B cell (primary cell): ENCODE measurements at regions not wholly inside any gene's neighbourhood (a gene's known extent, or its start where the extent isn't known, plus 50 kb on each side); places are given as distances from the start of the nearest gene placed in this dataset.
"Not testable (repeated sequence)": the region's sequence is repeated elsewhere in the genome, so short reads cannot be mapped to it uniquely, and the experiment has no call there.

Experiments used
- ATAC-seq: fragments of 200-7000 bp; cut with Tn5 transposase; one replicate; pipeline ENCODE4 v1.10.0; 2021; ENCODE audit warnings: low read depth, mild to moderate bottlenecking, moderate number of reproducible peaks, moderate library complexity
- CTCF ChIA-PET: fragments of 350-600 bp; sonication (Branson Sonifier 250); formaldehyde crosslinking; loops from one replicate; lab custom pipeline; 2021; ENCODE audit warnings: antibody characterized with exemption, inconsistent platforms; lab: Charles Lee
- POLR2A ChIA-PET: fragments of 350-600 bp; sonication (Branson Sonifier 250); formaldehyde crosslinking; loops from one replicate; lab custom pipeline; 2021; ENCODE audit warnings: antibody characterized with exemption; lab: Charles Lee
- DNase-seq: peaks from one replicate; pipeline ENCODE4 v3.0.0; 2013
- H2AFZ ChIP-seq: 2 replicates; pipeline ENCODE4 v1.6.1; 2012; ENCODE audit warnings: mild to moderate bottlenecking, low read depth, low read length; ENCODE audit not compliant: insufficient read depth, poor library complexity, severe bottlenecking
- H3K27ac ChIP-seq, 2 donors: 1 replicate in 1 of 2; 2 replicates in 1 of 2; pipeline ENCODE4 v1.5.1; 2012 to 2013; ENCODE audit warnings: low read length in 2 of 2, mild to moderate bottlenecking in 2 of 2, moderate library complexity in 1 of 2
- H3K27me3 ChIP-seq, 4 experiments: fragments of 200-600 bp in 1 of 4; sonication (generic) in 1 of 4; replicated peaks in 1 of 4; 1 replicate in 2 of 4; 2 replicates in 2 of 4; pipeline versions ENCODE4 v1.6.1 to v1.7.0; 2013 to 2016; ENCODE audit warnings: low read length in 3 of 4, mild to moderate bottlenecking in 2 of 4, mixed read lengths in 1 of 4, moderate library complexity in 1 of 4; ENCODE audit not compliant: insufficient read depth in 4 of 4, control insufficient read depth in 3 of 4; ENCODE audit errors: control extremely low read depth in 1 of 4
- H3K36me3 ChIP-seq, 2 experiments: replicated peaks in 1 of 2; 1 replicate in 1 of 2; 2 replicates in 1 of 2; pipeline versions ENCODE4 v1.6.1 to v1.7.1; 2013; ENCODE audit warnings: low read length in 1 of 2; ENCODE audit not compliant: insufficient read depth in 2 of 2, control insufficient read depth in 1 of 2; ENCODE audit errors: control extremely low read depth in 1 of 2, extremely low read depth in 1 of 2
- H3K4me1 ChIP-seq, 2 donors: fragments of 200-600 bp in 1 of 2; sonication (generic) in 1 of 2; 1 replicate in 1 of 2; 2 replicates in 1 of 2; pipeline versions ENCODE4 v1.5.1 to v1.6.1; 2013 to 2017; ENCODE audit warnings: low read length in 2 of 2; ENCODE audit not compliant: control insufficient read depth in 2 of 2, insufficient read depth in 2 of 2
- H3K4me2 ChIP-seq: replicated peaks from 2 replicates; pipeline ENCODE3; 2012; ENCODE audit warnings: mild to moderate bottlenecking, low read depth, low read length; ENCODE audit not compliant: poor library complexity, severe bottlenecking
- H3K4me3 ChIP-seq, 5 experiments: fragments of 200-600 bp in 1 of 5; sonication (generic) in 1 of 5; 1 replicate in 3 of 5; 2 replicates in 2 of 5; pipeline versions ENCODE4 v1.5.1 to v1.7.0; 2011 to 2016; ENCODE audit warnings: low read length in 4 of 5, mild to moderate bottlenecking in 4 of 5, low read depth in 2 of 5, control low read depth in 1 of 5, moderate library complexity in 1 of 5; ENCODE audit not compliant: insufficient read depth in 1 of 5; ENCODE audit errors: control extremely low read depth in 1 of 5, extremely low read depth in 1 of 5
- H3K79me2 ChIP-seq: fragments of 200-600 bp; sonication (generic); one replicate; pipeline ENCODE4 v1.6.0; 2016; ENCODE audit warnings: low read length; ENCODE audit not compliant: control insufficient read depth, insufficient read depth
- H3K9ac ChIP-seq: fragments of 200-600 bp; sonication (generic); 2 replicates; pipeline ENCODE4 v1.6.1; 2017; ENCODE audit warnings: mild to moderate bottlenecking, low read length, moderate library complexity
- H3K9me3 ChIP-seq, 3 donors: one replicate each; pipeline versions ENCODE4 v1.6.1 to v1.7.1; 2013; ENCODE audit warnings: low read length in 2 of 3; ENCODE audit not compliant: control insufficient read depth in 2 of 3, insufficient read depth in 1 of 3; ENCODE audit errors: control extremely low read depth in 1 of 3
- H4K20me1 ChIP-seq: 2 replicates; pipeline ENCODE4 v1.6.0; 2012; ENCODE audit warnings: mild to moderate bottlenecking, low read length; ENCODE audit not compliant: insufficient read depth, control insufficient read depth, poor library complexity, severe bottlenecking
- H3K27ac Mint-ChIP-seq: one replicate; pipeline ENCODE4 v1.8.0; 2021; ENCODE audit warnings: mixed read lengths
- H3K27me3 Mint-ChIP-seq: one replicate; pipeline ENCODE4 v1.8.0; 2021; ENCODE audit warnings: mixed read lengths
- H3K4me1 Mint-ChIP-seq: one replicate; pipeline ENCODE4 v1.8.0; 2021; ENCODE audit warnings: mixed read lengths
- H3K4me3 Mint-ChIP-seq: one replicate; pipeline ENCODE4 v1.8.0; 2021; ENCODE audit warnings: mixed read lengths
- H3K9me3 Mint-ChIP-seq: one replicate; pipeline ENCODE4 v1.8.0; 2022; ENCODE audit warnings: mixed read lengths; ENCODE audit not compliant: insufficient read depth
- CTCF ChIP-seq: fragments of 200-600 bp; IDR thresholded peaks from one replicate; pipeline ENCODE4 v1.8.0; 2022; ENCODE audit warnings: antibody characterized with exemption, mild to moderate bottlenecking
- EZH2 ChIP-seq: IDR thresholded peaks from 2 replicates; pipeline ENCODE4 v1.6.1; 2012; ENCODE audit warnings: borderline replicate concordance, low read depth, mild to moderate bottlenecking, moderate library complexity, low read length; ENCODE audit not compliant: insufficient read depth, poor library complexity, severe bottlenecking
- WGBS: methylation state at CpG from one replicate; pipeline ENCODE4 v1.1.5; 2013; ENCODE audit warnings: missing lambda C conversion rate; ENCODE audit not compliant: insufficient coverage; 5-methylcytosine and 5-hydroxymethylcytosine counted together
- intact Hi-C: fragments of 100-400 bp; cut with micrococcal nuclease; formaldehyde crosslinking; loops from one replicate; pipeline ENCODE4 v1.10.0; 2022

DNA sequence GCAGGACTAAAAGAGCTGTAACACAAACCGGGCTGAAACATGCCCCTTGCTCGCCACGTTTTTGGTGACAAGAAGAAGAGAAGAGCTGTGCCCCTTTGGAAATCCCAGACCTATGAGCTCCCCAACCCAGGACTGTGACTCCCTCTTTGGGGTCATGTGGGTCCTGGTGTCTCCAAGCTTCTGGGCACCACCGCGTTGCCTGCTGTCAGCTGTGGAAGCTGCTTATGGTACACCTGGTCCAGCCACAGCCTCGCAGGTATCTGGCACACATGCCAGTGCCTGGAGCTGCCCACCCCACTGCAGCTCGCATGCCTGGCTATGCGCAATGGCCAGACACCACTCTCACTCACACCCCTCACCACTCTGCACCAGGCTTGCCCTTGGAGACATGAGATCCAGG, 171.8 kb downstream of the MATN1 start:
- Histone ChIP-seq H3K9me3 (peaks cover 0 to 14% (median 0%) of the 10 kb centered on the region in 3 donors), H3K4me3 (no peak overlapping the region), H3K4me2 (no peak overlapping the region), H3K27ac (no peak overlapping the region), H3K36me3 (no peaks in the 10 kb centered on the region), H3K4me1 (no peaks in the 10 kb centered on the region), H3K9ac (no peak overlapping the region), H4K20me1 (no peaks in the 10 kb centered on the region), H2AFZ (no peak overlapping the region), H3K79me2 (no peaks in the 10 kb centered on the region), H3K27me3 (peaks cover 0 to 2% (median 0%) of the 10 kb centered on the region in 4 experiments)
- Mint-ChIP-seq H3K4me1 (no peaks in the 10 kb centered on the region), H3K27ac (no peak overlapping the region), H3K4me3 (no peak overlapping the region), H3K9me3 (peaks cover 6% of the 10 kb centered on the region), H3K27me3 (peaks cover 26% of the 10 kb centered on the region)
- POLR2A ChIA-PET = no interaction called here
- TF ChIP-seq CTCF (no peak), EZH2 (no peak)
- ATAC-seq = no peak
- CTCF ChIA-PET = no interaction called here
- 67% methylated on average over 8 of the region's 8 CpGs for WGBS
- intact Hi-C loops = no loop called here
- DNase-seq = no peak

GRCh38 chr1:30550365-30551220, 172.8 kb downstream of the MATN1 start:
- no peaks in the 10 kb centered on the region for H3K4me1 ChIP-seq
- Mint-ChIP-seq H3K9me3 (peaks cover 3% of the 10 kb centered on the region), H3K27me3 (peaks cover 23% of the 10 kb centered on the region), H3K27ac (no peak overlapping the region), H3K4me1 (no peaks in the 10 kb centered on the region), H3K4me3 (no peak overlapping the region)
- H3K79me2 ChIP-seq = no peaks in the 10 kb centered on the region
- no peak for TF ChIP-seq CTCF
- TF ChIP-seq EZH2 = no peak
- ATAC-seq = no peak
- H3K27me3 ChIP-seq = peaks cover 0 to 2% (median 0%) of the 10 kb centered on the region in 4 experiments
- CTCF ChIA-PET = no interaction called here
- peaks cover 0 to 14% (median 0%) of the 10 kb centered on the region in 3 donors for H3K9me3 ChIP-seq
- H3K27ac ChIP-seq = no peak overlapping the region
- WGBS = 78% methylated on average over 11 of the region's 11 CpGs
- H3K9ac ChIP-seq = no peak overlapping the region
- intact Hi-C loops = no loop called here
- no peak overlapping the region for H3K4me3 ChIP-seq
- no peak for DNase-seq
- POLR2A ChIA-PET = no interaction called here
- H3K36me3 ChIP-seq = no peaks in the 10 kb centered on the region
- H3K4me2 ChIP-seq = no peak overlapping the region
- no peak overlapping the region for H2AFZ ChIP-seq
- H4K20me1 ChIP-seq = no peaks in the 10 kb centered on the region

- H3K4me1 Mint-ChIP-seq, H3K4me3 ChIP-seq, H3K27ac ChIP-seq, H3K9me3 Mint-ChIP-seq, H3K36me3 ChIP-seq, CTCF ChIA-PET, H3K4me1 ChIP-seq, intact Hi-C loops, POLR2A ChIA-PET, H3K79me2 ChIP-seq, H3K4me2 ChIP-seq, H3K4me3 Mint-ChIP-seq, H3K27ac Mint-ChIP-seq, DNase-seq, H3K27me3 ChIP-seq, H3K9ac ChIP-seq, H4K20me1 ChIP-seq, ATAC-seq, H2AFZ ChIP-seq: not testable (repeated sequence)
- H3K9me3 ChIP-seq = peaks cover 0 to 14% (median 0%) of the 10 kb centered on the region in 3 donors
- WGBS = no CpG with 5 or more reads among the region's 1 CpG
- peaks cover 23% of the 10 kb centered on the region for H3K27me3 Mint-ChIP-seq
Observed at GRCh38 chr1:30549872-30550271, 173.5 kb downstream of the MATN1 start.
